Coronary artery (tissue), 2 donors: ENCODE measurements at regions not wholly inside any gene's neighbourhood (a gene's known extent, or its start where the extent isn't known, plus 50 kb on each side); places are given as distances from the start of the nearest gene placed in this dataset.

Source experiments
- DNase-seq: peaks from one replicate; pipeline ENCODE4 v3.0.0-alpha.2; 2017; ENCODE audit warnings: low spot score
- H3K27ac ChIP-seq, 2 donors: fragments of 200-600 bp; sonication (generic); one replicate each; pipeline ENCODE4 v1.5.1; 2016 to 2019
- H3K4me3 ChIP-seq: fragments of 200-600 bp; sonication (generic); 2 replicates; pipeline ENCODE4 v1.5.1; 2016; ENCODE audit warnings: mild to moderate bottlenecking, moderate library complexity
- TF ChIP-seq, protein P1 (sequence below): fragments of 200-600 bp; sonication (generic); IDR thresholded peaks from one replicate; pipeline ENCODE4 v1.5.1; 2019; ENCODE audit warnings: antibody characterized with exemption

DNA sequence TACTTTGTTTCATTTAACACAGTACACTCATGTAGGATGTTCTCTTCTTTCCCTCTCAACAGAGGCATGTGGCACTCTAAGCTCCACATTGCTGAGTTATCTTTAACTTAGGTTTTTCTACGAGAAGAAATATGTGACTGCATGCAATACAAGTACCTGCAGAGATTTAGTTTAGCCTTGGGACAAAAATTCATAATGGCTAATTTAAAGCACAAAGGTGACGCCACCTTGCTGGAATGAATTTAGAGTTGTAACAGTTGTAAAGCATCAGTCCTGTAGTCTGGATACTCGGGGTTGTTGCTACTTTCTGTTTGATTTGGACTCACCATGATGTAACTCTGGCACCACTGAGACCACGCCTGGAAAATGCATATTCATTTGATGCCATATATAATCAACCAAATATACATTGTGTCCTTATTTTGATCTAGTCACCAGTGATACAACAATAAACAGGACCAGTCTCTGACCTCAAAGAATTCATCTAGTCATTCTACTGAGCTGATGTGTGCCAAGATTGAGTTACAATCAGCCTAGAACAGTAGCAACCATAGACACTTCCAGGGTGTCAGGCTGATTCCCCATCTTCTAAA, 451.0 kb upstream of the ZFP42 start:
- DNase-seq: no peak
- H3K4me3 ChIP-seq: no peak overlapping the region
- no peak overlapping the region for H3K27ac ChIP-seq
- TF ChIP-seq, protein P1, sequence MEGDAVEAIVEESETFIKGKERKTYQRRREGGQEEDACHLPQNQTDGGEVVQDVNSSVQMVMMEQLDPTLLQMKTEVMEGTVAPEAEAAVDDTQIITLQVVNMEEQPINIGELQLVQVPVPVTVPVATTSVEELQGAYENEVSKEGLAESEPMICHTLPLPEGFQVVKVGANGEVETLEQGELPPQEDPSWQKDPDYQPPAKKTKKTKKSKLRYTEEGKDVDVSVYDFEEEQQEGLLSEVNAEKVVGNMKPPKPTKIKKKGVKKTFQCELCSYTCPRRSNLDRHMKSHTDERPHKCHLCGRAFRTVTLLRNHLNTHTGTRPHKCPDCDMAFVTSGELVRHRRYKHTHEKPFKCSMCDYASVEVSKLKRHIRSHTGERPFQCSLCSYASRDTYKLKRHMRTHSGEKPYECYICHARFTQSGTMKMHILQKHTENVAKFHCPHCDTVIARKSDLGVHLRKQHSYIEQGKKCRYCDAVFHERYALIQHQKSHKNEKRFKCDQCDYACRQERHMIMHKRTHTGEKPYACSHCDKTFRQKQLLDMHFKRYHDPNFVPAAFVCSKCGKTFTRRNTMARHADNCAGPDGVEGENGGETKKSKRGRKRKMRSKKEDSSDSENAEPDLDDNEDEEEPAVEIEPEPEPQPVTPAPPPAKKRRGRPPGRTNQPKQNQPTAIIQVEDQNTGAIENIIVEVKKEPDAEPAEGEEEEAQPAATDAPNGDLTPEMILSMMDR: no peak

DNA sequence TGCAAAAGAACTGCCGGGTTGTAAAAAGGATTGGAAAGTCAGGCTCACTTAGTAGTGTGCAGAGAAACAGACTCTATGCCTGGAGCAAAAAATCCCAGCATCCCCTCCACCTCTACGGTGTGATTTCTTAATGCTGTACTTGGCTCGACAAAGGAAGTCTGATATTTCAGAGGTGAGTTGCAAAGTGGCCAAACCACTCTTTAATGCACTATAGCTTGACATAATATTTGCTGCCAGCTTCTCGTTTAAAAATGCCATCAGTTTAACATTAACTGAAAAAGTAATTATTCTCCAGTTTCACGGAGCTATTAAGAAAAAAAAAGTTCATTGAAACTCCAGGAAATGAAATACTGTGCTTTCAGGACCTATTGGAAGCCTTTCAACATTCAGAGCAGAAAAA, 448.3 kb upstream of the ZFP42 start:
- Histone ChIP-seq H3K27ac (no peak overlapping the region), H3K4me3 (peak overlapping the region; percentile 39)
- TF ChIP-seq, protein P1: no peak
- DNase-seq: no peak

DNA sequence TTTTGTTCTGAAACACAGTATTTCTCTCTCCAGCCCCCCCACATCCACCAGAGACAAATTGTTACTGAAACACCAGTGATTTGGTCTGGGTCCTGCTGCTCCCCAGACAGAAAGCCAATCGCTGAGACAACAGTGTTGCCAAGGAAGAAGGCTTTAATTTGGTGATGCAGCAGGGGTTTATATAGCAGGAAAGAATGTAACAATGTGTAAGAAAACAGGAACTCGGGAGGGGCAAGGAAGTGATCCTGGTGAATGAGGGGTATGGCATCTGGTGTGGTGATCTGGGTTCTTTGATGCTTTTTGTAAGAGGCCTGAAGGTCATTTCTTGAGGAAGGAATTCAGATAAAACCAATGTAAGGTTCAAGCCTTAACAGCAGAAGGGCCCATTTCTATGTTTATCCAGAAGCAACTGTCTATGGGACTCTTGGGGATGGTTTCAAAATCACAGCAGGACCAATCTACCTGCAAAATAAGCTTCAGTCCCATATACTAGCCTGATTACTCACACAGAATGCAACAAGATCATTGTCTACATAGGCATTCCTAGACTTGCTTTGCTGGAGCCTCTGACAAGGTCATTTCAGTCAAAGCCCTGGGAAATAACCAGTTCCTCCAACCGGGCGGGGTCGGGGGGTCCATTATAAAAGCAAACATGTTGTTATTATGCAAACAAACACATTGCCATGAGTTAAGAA, 445.2 kb upstream of the ZFP42 start:
- DNase-seq: no peak
- Histone ChIP-seq H3K27ac (no peak overlapping the region), H3K4me3 (no peak overlapping the region)
- TF ChIP-seq, protein P1: no peak

DNA sequence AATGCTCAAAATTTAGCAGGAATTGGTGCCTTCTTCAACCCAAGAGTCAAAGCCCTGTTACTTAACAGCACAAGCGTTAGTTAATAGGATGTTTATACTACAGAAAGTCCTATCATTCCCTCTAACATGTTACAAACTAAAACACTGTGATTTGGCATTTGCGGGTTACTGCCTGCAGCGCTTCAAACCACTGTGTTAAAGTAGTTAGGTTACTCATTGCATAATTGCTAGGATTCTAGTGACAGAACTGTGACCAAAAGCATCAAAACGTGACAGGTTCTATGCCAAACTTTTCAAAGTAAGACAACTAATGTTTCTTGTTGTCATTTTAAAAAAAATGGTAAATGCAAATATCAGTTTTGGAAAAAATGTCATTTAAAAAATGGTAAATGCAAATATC, 442.8 kb upstream of the ZFP42 start:
- no peak for DNase-seq
- TF ChIP-seq, protein P1: no peak
- H3K4me3 ChIP-seq: no peak overlapping the region
- no peak overlapping the region for H3K27ac ChIP-seq

DNA sequence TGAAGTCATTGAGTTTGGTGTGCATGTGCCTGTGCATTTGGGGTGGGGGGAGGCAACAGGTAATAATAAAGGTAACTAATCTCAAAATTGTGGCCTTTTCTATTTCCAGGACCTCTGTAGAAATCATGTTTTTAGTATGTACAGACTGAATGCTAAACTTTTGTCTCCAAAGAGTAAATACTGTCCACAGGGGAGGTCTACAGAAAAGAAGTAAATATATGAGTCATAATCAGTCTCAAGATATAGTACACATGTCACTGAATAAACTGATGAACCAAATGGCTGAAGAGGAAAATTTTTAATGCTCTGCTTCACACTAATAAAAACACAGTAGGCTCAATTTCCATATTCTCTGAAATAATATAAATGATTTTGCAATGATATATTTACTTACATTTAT, 440.4 kb upstream of the ZFP42 start:
- DNase-seq: no peak
- Histone ChIP-seq H3K4me3 (no peak overlapping the region), H3K27ac (no peak overlapping the region)
- TF ChIP-seq, protein P1: no peak

DNA sequence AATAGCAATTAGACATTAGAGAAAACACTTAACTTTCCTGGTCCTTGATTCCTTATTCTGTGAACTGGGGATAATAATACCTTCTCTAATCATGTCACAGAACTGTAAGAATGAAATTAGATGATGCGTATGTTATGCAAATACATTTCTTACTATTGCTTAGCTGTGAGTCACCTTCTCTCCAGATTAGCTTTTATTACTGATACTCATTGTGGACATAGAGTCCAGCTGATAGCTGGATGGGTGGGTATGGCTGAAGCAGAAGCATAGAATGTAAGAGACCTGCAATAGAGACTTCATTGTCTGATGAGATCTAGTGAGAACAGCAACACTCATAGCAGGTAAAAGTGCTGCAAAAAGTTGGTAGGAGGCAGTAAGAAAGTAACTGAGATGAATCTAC, 437.2 kb upstream of the ZFP42 start:
- TF ChIP-seq, protein P1: no peak
- no peak for DNase-seq
- H3K27ac ChIP-seq: no peak overlapping the region
- H3K4me3 ChIP-seq: no peak overlapping the region

DNA sequence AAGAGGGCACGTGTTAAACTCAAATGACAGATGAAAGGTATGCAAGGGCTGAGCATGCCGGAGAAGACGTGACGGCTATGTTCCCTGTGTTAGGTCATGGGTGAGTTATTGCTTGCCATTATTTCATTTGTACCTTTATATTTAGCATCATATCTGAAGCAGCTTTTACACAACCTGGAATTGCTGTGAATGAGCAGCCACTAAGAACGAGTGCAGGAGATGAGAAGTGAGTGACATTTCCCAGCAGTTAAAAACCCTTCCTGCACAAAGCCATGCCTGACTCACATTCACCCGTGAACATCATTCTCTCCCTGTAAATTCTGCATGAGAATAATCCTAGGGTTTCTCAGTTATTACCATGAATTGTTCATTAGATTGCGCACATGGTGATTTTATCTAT, 433.2 kb upstream of the ZFP42 start:
- H3K4me3 ChIP-seq: no peak overlapping the region
- TF ChIP-seq, protein P1: no peak
- no peak overlapping the region for H3K27ac ChIP-seq
- no peak for DNase-seq
